ENCODE measurements at regions not wholly inside any gene's neighbourhood (a gene's known extent, or its start where the extent isn't known, plus 50 kb on each side); places are given as distances from the start of the nearest gene placed in this dataset.

DNA sequence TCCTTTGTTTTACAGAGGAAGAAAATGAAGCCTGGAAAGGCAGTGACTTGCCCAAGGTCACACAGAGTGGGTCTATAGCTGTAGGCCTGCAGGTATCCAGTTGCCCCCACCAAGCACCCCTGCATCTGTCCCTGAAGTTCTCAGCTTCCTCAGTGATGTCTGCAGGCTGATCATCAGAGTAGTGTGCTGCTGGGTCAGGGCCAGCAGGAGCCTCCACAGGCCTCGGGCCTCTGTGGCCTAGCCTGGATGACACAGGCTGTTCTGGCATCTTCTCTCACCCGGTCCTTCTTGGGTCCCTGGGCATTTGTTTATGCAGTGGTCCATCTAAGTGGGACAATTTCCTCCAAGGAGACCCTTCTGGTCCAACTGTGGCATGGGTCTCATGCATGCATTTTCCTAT lies 74.8 kb upstream of the E2F8 start:
- no peaks in the 10 kb centered on the region for H3K36me3 ChIP-seq
- ATAC-seq (ENCODE audit: low FRiP score in 2 of 2) (no peak), DNase-seq (peak in 1 of 2 donors; percentile 25)
- H3K27ac ChIP-seq, result no peak overlapping the region
- no peaks in the 10 kb centered on the region for H3K27me3 ChIP-seq
- H3K9me3 ChIP-seq, result no peaks in the 10 kb centered on the region
- peaks cover 0 to 6% (median 4%) of the 10 kb centered on the region in 4 donors for H3K4me1 ChIP-seq
- no peak overlapping the region for H3K4me3 ChIP-seq
- WGBS, 2 donors, result 87 to 100% methylated on average over 1 to 2 of the region's 2 CpGs
- no peak for TF ChIP-seq EP300 (IDR thresholded peaks at IDR 0.05)
- no peak for TF ChIP-seq POLR2A (IDR thresholded peaks at IDR 0.05)
- TF ChIP-seq, protein P1, sequence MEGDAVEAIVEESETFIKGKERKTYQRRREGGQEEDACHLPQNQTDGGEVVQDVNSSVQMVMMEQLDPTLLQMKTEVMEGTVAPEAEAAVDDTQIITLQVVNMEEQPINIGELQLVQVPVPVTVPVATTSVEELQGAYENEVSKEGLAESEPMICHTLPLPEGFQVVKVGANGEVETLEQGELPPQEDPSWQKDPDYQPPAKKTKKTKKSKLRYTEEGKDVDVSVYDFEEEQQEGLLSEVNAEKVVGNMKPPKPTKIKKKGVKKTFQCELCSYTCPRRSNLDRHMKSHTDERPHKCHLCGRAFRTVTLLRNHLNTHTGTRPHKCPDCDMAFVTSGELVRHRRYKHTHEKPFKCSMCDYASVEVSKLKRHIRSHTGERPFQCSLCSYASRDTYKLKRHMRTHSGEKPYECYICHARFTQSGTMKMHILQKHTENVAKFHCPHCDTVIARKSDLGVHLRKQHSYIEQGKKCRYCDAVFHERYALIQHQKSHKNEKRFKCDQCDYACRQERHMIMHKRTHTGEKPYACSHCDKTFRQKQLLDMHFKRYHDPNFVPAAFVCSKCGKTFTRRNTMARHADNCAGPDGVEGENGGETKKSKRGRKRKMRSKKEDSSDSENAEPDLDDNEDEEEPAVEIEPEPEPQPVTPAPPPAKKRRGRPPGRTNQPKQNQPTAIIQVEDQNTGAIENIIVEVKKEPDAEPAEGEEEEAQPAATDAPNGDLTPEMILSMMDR (IDR thresholded peaks at IDR 0.05), result no peak
- no peak for TF ChIP-seq POLR2AphosphoS5 (IDR thresholded peaks at IDR 0.05)

DNA sequence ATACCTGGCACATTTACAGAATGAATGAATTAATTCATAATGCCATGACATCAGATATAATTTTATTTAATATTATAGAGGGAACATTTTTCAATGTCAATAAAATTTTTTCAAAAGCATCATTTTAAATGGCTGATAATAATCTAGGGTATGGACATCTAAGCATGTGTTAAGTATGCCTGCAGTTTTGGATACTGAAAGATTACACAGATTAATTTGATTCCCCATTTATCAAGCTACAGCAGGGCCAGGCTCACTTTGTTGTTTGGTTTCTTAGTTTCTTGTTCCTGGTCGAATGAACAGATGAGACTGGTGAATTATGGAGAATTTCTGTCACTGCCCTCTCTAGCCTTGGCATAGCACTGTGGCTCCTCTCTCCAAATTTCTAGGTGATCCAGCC lies 72.4 kb upstream of the E2F8 start:
- H3K27ac ChIP-seq, result no peak overlapping the region
- no peaks in the 10 kb centered on the region for H3K27me3 ChIP-seq
- 47 to 55% methylated on average over 1 of the region's 1 CpG for WGBS, 2 donors
- no peaks in the 10 kb centered on the region for H3K9me3 ChIP-seq
- H3K4me3 ChIP-seq, result no peak overlapping the region
- peaks cover 0 to 6% (median 4%) of the 10 kb centered on the region in 4 donors for H3K4me1 ChIP-seq
- H3K36me3 ChIP-seq, result no peaks in the 10 kb centered on the region
- no peak for TF ChIP-seq POLR2AphosphoS5 (IDR thresholded peaks at IDR 0.05)
- no peak for TF ChIP-seq POLR2A (IDR thresholded peaks at IDR 0.05)
- TF ChIP-seq, protein P1 (IDR thresholded peaks at IDR 0.05), result no peak
- TF ChIP-seq EP300 (IDR thresholded peaks at IDR 0.05), result no peak
- no peak for ATAC-seq (ENCODE audit: low FRiP score in 2 of 2)
- DNase-seq, result no peak

DNA sequence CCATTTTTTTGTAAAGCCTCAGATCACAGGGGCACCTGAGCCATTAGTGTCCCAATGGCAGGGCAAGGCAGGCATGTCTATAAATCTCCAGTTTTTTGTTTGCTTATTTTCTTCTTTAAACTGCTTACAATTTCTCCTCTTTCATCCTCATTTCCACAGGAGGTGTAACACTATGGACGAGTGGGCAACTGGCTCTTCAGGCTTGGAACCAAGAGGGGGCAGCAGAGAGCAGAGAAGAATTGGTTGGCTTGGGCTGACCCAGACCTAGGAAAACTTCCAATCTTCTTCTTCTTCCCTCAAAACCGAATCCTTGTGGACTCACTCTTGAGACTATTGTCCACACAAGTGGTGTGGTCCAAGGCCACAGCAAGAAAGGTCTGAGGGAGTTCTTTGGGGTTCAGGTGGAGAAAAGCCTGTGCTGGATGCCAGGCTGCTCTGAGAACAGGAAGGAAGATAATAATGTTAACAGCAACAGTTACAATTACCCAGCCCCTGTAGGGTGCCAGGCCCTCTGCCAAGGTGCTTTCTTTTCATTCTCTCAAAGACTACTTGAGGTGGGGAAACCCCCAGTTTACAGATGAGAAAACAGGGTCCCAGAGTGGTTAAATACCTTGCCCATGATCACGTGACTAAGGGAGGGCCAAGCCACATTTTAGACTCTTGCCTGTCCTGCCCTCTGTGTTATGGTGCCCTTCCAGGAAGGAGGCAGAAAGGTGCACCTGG lies 70.7 kb upstream of the E2F8 start:
- ATAC-seq (ENCODE audit: low FRiP score in 2 of 2) (peak; percentile 82 to 92), DNase-seq (peak in 1 of 2 donors; percentile 39)
- Histone ChIP-seq H3K27ac (no peak overlapping the region), H3K27me3 (no peaks in the 10 kb centered on the region), H3K4me1 (peaks cover 0 to 6% (median 4%) of the 10 kb centered on the region in 4 donors), H3K4me3 (no peak overlapping the region), H3K36me3 (no peaks in the 10 kb centered on the region), H3K9me3 (no peaks in the 10 kb centered on the region)
- 24 to 28% methylated on average over 3 of the region's 3 CpGs for WGBS, 2 donors
- TF ChIP-seq EP300 (IDR thresholded peaks at IDR 0.05), result no peak
- TF ChIP-seq, protein P1 (IDR thresholded peaks at IDR 0.05), result peak; percentile 57 to 73 (median 66)
- no peak for TF ChIP-seq POLR2A (IDR thresholded peaks at IDR 0.05)

DNA sequence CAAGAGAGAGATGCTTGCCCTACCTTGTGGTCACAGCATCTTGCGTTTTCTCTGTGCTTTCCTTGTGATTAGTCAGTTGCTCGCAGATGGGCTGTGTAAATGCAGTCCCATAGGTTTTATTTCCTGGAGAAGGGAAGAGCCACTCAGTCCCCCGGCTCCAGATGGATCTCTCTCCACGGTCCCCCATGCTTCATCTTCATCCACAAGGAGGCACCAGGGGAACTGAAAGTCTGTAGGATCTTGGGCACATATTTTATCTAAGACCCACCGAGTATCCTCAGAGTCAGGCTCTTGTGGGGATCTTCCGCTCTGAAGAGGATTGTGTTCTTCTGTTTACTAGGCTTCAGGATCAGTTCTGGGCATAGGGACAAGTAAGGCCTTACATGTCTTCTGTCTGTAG lies 66.8 kb upstream of the E2F8 start:
- 50 to 72% methylated on average over 6 of the region's 6 CpGs for WGBS, 2 donors
- no peaks in the 10 kb centered on the region for H3K9me3 ChIP-seq
- ATAC-seq (ENCODE audit: low FRiP score in 2 of 2), result no peak

DNA sequence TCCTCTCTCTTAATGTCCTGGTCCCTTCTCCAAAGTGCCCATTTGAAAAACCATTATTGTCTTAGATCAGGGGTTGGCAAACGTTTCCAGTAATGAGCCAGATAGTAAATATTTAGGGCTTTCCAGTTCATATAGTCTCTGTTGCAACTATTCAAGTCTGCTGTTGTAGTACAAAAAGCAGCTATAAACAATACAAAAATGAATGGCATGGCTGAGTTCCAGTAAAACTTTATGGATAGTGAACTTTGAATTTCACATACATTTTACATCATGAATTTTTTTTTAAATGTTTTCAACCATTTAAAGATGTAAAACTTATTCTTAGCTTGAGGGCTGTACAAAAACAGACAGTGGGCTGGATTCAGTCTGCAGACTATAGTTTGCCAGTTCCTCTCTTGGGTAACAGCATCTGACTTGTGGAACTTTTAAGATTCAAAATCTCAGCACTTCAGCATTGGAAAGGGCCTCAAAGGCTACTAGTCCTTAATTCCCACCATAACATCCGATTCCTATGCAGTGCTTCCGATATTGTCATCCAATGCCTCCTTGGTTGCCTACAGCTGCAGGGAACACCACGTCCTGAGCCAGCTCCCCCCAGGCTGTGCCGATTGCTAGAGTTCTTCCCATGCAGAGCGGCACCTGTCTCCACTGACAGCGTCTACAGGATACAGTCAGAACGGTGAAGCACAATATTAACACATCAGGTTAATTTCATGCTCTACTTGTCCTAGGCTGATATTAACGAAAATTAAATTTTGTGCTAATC lies 65.6 kb upstream of the E2F8 start:
- 75 to 84% methylated on average over 9 of the region's 9 CpGs for WGBS, 2 donors
- DNase-seq (no peak), ATAC-seq (ENCODE audit: low FRiP score in 2 of 2) (no peak)
- TF ChIP-seq, protein P1 (IDR thresholded peaks at IDR 0.05), result no peak
- no peak for TF ChIP-seq POLR2AphosphoS5 (IDR thresholded peaks at IDR 0.05)
- no peak for TF ChIP-seq EP300 (IDR thresholded peaks at IDR 0.05)
- TF ChIP-seq POLR2A (IDR thresholded peaks at IDR 0.05), result no peak
- H3K27me3 ChIP-seq, result no peaks in the 10 kb centered on the region
- H3K9me3 ChIP-seq, result no peaks in the 10 kb centered on the region
- H3K4me3 ChIP-seq, result no peak overlapping the region
- H3K36me3 ChIP-seq, result no peaks in the 10 kb centered on the region
- peaks cover 0 to under 1% (median 0%) of the 10 kb centered on the region in 4 donors for H3K4me1 ChIP-seq
- H3K27ac ChIP-seq, result no peak overlapping the region

More for the DNA sequence above, 66.8 kb upstream of the E2F8 start:
- Histone ChIP-seq H3K27me3 (no peaks in the 10 kb centered on the region), H3K27ac (no peak overlapping the region), H3K36me3 (no peaks in the 10 kb centered on the region), H3K4me1 (peaks cover 0 to 6% (median 4%) of the 10 kb centered on the region in 4 donors), H3K4me3 (no peak overlapping the region)
- no peak for DNase-seq
- TF ChIP-seq POLR2A (IDR thresholded peaks at IDR 0.05), result no peak

Data from upper lobe of left lung (tissue), 6 donors.